ENCODE measurements at regions not wholly inside any gene's neighbourhood (a gene's known extent, or its start where the extent isn't known, plus 50 kb on each side); places are given as distances from the start of the nearest gene placed in this dataset.

DNA sequence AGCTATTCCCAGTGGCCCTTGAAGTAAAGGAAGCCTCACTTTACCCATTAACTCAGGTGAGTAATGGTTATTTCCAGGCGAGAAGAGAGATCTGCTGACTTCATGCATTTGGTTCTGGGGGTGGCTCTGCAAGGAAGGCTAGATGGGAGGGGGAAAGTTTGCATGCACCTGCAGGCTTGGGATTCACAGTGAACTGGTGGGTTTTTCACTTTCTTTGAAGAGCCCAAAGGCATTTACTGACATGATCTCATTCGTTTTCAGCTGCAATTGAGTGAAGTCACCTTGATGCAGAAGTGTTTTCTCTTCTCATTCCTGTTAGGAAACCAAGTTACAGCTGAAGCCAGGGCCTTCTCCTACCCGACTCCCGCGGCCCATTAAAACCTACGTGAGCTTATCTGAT is 131.0 kb upstream of the N4BP1 start:
- DNase-seq (ENCODE audit: low spot score): no peak
- no peak overlapping the region for H3K27ac ChIP-seq
- CTCF ChIA-PET: no interaction called here
- TF ChIP-seq, protein P1, sequence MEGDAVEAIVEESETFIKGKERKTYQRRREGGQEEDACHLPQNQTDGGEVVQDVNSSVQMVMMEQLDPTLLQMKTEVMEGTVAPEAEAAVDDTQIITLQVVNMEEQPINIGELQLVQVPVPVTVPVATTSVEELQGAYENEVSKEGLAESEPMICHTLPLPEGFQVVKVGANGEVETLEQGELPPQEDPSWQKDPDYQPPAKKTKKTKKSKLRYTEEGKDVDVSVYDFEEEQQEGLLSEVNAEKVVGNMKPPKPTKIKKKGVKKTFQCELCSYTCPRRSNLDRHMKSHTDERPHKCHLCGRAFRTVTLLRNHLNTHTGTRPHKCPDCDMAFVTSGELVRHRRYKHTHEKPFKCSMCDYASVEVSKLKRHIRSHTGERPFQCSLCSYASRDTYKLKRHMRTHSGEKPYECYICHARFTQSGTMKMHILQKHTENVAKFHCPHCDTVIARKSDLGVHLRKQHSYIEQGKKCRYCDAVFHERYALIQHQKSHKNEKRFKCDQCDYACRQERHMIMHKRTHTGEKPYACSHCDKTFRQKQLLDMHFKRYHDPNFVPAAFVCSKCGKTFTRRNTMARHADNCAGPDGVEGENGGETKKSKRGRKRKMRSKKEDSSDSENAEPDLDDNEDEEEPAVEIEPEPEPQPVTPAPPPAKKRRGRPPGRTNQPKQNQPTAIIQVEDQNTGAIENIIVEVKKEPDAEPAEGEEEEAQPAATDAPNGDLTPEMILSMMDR (conservative IDR thresholded peaks at IDR 0.05; ENCODE audit: low read depth): no peak
- POLR2A ChIA-PET (ENCODE audit: low non-redundant PET): no interaction called here

DNA sequence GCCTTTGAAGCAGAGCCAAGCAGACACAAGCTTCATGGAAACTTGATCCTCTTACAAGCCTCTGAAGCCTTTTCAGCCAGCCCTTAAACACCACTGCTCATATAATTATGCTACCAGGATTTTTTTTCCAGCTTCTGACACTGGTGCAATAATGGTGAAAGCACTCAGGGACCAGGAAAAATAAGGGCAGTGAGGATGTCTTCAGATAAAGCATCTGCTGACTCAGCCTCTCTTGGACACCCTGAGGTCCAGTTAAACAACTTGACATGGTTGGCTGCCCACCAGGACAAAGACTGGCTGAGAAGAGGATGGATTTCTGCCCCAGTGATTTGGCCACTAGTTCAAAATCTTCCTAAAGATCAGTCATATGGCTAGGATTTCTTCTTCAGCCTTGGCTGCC is 124.2 kb upstream of the N4BP1 start:
- CTCF ChIA-PET: interaction anchor here (0.6 kb wide), 1 partner anchor 781 kb away, joined by 3 read pairs; no protein-coding TSS in a partner anchor
- H3K27ac ChIP-seq: no peak overlapping the region
- POLR2A ChIA-PET (ENCODE audit: low non-redundant PET): no interaction called here
- no peak for DNase-seq (ENCODE audit: low spot score)
- TF ChIP-seq, protein P1 (conservative IDR thresholded peaks at IDR 0.05; ENCODE audit: low read depth): no peak

DNA sequence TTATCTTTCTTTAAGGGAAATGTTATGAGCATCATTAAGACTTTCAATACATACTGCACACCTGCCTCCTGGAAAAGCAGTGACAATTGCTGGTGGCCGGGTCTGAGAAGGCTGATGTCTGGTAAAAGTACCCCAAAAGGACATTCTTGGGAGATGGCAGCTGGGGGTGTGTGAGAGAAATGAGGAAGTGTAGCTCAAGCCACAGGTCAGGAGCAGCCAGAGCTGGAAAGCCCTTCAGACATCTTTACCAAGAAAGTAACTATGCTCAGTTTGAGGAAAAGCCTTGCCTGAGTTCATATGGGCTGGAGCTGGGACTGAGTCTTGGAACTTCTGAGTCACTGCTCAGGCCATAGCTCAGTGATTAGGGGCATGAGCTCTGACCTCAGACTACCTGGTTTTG is 94.7 kb upstream of the N4BP1 start:
- H3K27ac ChIP-seq: no peak overlapping the region
- ChIA-PET CTCF (no interaction called here), POLR2A (ENCODE audit: low non-redundant PET) (no interaction called here)
- TF ChIP-seq, protein P1 (conservative IDR thresholded peaks at IDR 0.05; ENCODE audit: low read depth): no peak
- no peak for DNase-seq (ENCODE audit: low spot score)

DNA sequence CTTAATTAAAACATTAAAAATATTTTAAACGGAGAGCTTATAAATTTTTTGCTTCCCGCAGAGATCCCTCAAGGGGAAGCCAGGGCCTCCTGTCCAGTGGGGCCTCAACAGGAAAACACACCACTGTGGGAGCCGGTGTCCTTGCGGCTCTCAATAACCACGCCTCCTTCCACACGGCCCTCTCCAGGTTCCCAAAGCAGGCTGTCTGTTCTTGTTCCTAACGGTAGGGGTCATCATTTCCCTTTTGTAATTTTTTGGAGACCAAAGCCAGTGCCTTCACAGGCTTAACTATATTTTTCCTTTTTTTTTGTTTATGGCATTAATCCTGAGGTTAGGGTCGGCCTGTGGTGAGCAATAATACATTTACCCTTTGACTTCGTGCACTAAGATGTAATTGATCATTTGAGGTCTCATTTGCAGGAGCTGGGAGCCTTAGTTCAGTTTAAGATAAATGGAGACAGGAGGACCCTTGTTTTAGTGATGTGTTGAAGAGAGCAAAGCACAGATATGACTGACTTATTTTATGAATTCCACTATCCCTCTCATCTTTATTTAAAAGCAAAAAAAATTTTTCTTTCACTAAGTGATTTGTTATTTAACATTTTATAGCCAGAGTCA is 77.5 kb upstream of the N4BP1 start:
- no peak overlapping the region for H3K27ac ChIP-seq
- TF ChIP-seq, protein P1 (conservative IDR thresholded peaks at IDR 0.05; ENCODE audit: low read depth): peak; percentile 80
- DNase-seq (ENCODE audit: low spot score): peak; percentile 82
- CTCF ChIA-PET: interaction anchor here (0.5 to 1.6 kb wide), 10 partner anchors 8 to 1190 kb away, joined by 3 to 9 read pairs (median 4); no protein-coding TSS in a partner anchor
- POLR2A ChIA-PET (ENCODE audit: low non-redundant PET): no interaction called here

DNA sequence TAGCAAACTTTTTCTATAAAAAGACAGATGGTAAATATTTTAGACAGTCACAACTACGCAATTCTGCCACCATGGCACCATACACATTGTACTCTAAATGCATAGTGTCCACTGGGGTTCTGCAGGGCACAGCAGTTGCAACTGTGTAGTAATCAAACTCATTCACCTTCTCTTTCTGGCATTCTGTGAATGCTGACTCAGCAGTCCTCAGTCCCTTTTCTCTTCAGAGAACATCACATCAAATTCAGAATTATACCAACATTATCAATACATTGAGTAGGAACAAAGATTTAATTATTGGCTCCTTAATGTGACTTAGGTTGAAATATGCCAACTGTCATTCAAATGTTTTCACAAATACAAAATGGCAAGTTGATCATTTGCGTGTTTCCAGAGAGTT is 74.2 kb upstream of the N4BP1 start:
- POLR2A ChIA-PET (ENCODE audit: low non-redundant PET): no interaction called here
- TF ChIP-seq, protein P1 (conservative IDR thresholded peaks at IDR 0.05; ENCODE audit: low read depth): no peak
- no peak for DNase-seq (ENCODE audit: low spot score)
- CTCF ChIA-PET: no interaction called here
- no peak overlapping the region for H3K27ac ChIP-seq

DNA sequence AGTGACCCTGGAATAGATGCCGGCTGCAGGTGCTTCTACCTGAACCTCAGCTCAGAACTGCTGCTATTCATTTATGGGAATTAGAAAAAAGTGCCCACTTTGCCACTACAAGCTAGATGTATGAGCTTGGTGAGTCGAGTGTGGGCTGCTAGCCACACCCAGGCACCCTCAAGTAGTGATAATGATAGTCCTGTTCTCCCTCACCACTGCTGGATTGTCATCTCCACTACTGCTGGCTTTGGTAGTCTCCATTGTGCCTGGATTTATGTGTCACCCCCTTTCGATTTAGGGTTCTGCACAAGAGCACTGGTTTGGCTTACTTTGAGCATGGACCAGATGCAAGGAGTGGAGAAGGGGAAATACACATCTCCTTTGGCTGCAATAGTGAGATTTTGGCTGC is 73.0 kb upstream of the N4BP1 start:
- CTCF ChIA-PET: no interaction called here
- H3K27ac ChIP-seq: no peak overlapping the region
- POLR2A ChIA-PET (ENCODE audit: low non-redundant PET): no interaction called here
- TF ChIP-seq, protein P1 (conservative IDR thresholded peaks at IDR 0.05; ENCODE audit: low read depth): no peak
- DNase-seq (ENCODE audit: low spot score): no peak

Measured in RWPE1 (cell line).